Hematopoietic multipotent progenitor cell treated with erythropoietin and hydrocortisone succinate and interleukin-3 and kit ligand, for 4 days (in vitro differentiated cells): ENCODE measurements at regions not wholly inside any gene's neighbourhood (a gene's known extent, or its start where the extent isn't known, plus 50 kb on each side); places are given as distances from the start of the nearest gene placed in this dataset.
"Not testable (repeated sequence)": the region's sequence is repeated elsewhere in the genome, so short reads cannot be mapped to it uniquely, and the experiment has no call there.

Experiments used
- DNase-seq: peaks from one replicate; pipeline ENCODE4 v3.0.0-alpha.2; 2015

GRCh38 chr1:187551061-187551460 lies 722.3 kb downstream of the PLA2G4A start:
- DNase-seq: no peak

- no peak for DNase-seq
These were observed 734.4 kb downstream of the PLA2G4A start for GRCh38 chr1:187563191-187563590.

GRCh38 chr1:187566354-187566753 lies 737.6 kb downstream of the PLA2G4A start:
- no peak for DNase-seq

- no peak for DNase-seq
These were observed 739.3 kb downstream of the PLA2G4A start for GRCh38 chr1:187568067-187568466.

- DNase-seq: no peak
These were observed 741.4 kb downstream of the PLA2G4A start for GRCh38 chr1:187570166-187570565.

GRCh38 chr1:187577610-187578009 lies 748.9 kb downstream of the PLA2G4A start:
- no peak for DNase-seq

GRCh38 chr1:187588917-187589316 lies 760.2 kb downstream of the PLA2G4A start:
- no peak for DNase-seq

- DNase-seq: no peak
These were observed 777.0 kb downstream of the PLA2G4A start for GRCh38 chr1:187605736-187606135.

GRCh38 chr1:187615853-187616735 lies 787.3 kb downstream of the PLA2G4A start:
- DNase-seq: not testable (repeated sequence)

GRCh38 chr1:187616830-187617229 lies 788.1 kb downstream of the PLA2G4A start:
- not testable (repeated sequence) for DNase-seq

- DNase-seq: no peak
These were observed 789.0 kb downstream of the PLA2G4A start for GRCh38 chr1:187617776-187618175.

- DNase-seq: no peak
These were observed 790.4 kb downstream of the PLA2G4A start for GRCh38 chr1:187619175-187619574.

- peak; percentile 10 for DNase-seq
These were observed 793.2 kb downstream of the PLA2G4A start for GRCh38 chr1:187621951-187622350.

GRCh38 chr1:187622545-187622944 lies 793.8 kb downstream of the PLA2G4A start:
- no peak for DNase-seq

GRCh38 chr1:187624812-187625545 lies 796.2 kb downstream of the PLA2G4A start:
- DNase-seq: no peak

- no peak for DNase-seq
These were observed 797.3 kb downstream of the PLA2G4A start for GRCh38 chr1:187626056-187626455.

- DNase-seq: no peak
These were observed 798.8 kb downstream of the PLA2G4A start for GRCh38 chr1:187627516-187627915.

- DNase-seq: no peak
These were observed 800.3 kb downstream of the PLA2G4A start for GRCh38 chr1:187629075-187629474.

GRCh38 chr1:187630653-187631380 lies 802.1 kb downstream of the PLA2G4A start:
- no peak for DNase-seq

- no peak for DNase-seq
These were observed 802.6 kb downstream of the PLA2G4A start for GRCh38 chr1:187631381-187631675.

GRCh38 chr1:187631984-187632383 lies 803.2 kb downstream of the PLA2G4A start:
- no peak for DNase-seq

- DNase-seq: no peak
These were observed 806.2 kb downstream of the PLA2G4A start for GRCh38 chr1:187634940-187635339.

GRCh38 chr1:187638733-187639434 lies 810.1 kb downstream of the PLA2G4A start:
- no peak for DNase-seq
